ENCODE measurements at regions not wholly inside any gene's neighbourhood (a gene's known extent, or its start where the extent isn't known, plus 50 kb on each side); places are given as distances from the start of the nearest gene placed in this dataset.

- H3K4me1 ChIP-seq (ENCODE audit: control insufficient read depth in 1 of 2, insufficient read depth in 1 of 2, low read depth in 1 of 2, low read length in 1 of 2) = no peaks in the 10 kb centered on the region
- no peak for TF ChIP-seq CTCF (IDR thresholded peaks at IDR 0.05)
- no peaks in the 10 kb centered on the region for H3K9me3 ChIP-seq
- no peak overlapping the region for H3K27ac ChIP-seq
- no peak overlapping the region for H3K4me3 ChIP-seq (ENCODE audit: low read depth in 1 of 2, low read length in 1 of 2)
- no peaks in the 10 kb centered on the region for H3K27me3 ChIP-seq
- H3K36me3 ChIP-seq = no peaks in the 10 kb centered on the region
Measured at GRCh38 chr4:189073739-189074138, 866.9 kb upstream of the FRG1 start.

- Histone ChIP-seq H3K27me3 (no peaks in the 10 kb centered on the region), H3K9me3 (no peaks in the 10 kb centered on the region), H3K27ac (no peak overlapping the region), H3K4me3 (ENCODE audit: low read depth in 1 of 2, low read length in 1 of 2) (no peak overlapping the region), H3K36me3 (no peaks in the 10 kb centered on the region), H3K4me1 (ENCODE audit: control insufficient read depth in 1 of 2, insufficient read depth in 1 of 2, low read depth in 1 of 2, low read length in 1 of 2) (no peaks in the 10 kb centered on the region)
- no peak for TF ChIP-seq CTCF (IDR thresholded peaks at IDR 0.05)
Measured at GRCh38 chr4:189081826-189082225, 858.8 kb upstream of the FRG1 start.

- Histone ChIP-seq H3K27ac (no peak overlapping the region), H3K9me3 (no peaks in the 10 kb centered on the region), H3K4me3 (ENCODE audit: low read depth in 1 of 2, low read length in 1 of 2) (no peak overlapping the region), H3K4me1 (ENCODE audit: control insufficient read depth in 1 of 2, insufficient read depth in 1 of 2, low read depth in 1 of 2, low read length in 1 of 2) (no peaks in the 10 kb centered on the region), H3K27me3 (no peaks in the 10 kb centered on the region), H3K36me3 (no peaks in the 10 kb centered on the region)
- TF ChIP-seq CTCF (IDR thresholded peaks at IDR 0.05) = no peak
Measured at GRCh38 chr4:189083769-189084168, 856.9 kb upstream of the FRG1 start.

- H3K36me3 ChIP-seq = no peaks in the 10 kb centered on the region
- no peaks in the 10 kb centered on the region for H3K9me3 ChIP-seq
- no peaks in the 10 kb centered on the region for H3K4me1 ChIP-seq (ENCODE audit: control insufficient read depth in 1 of 2, insufficient read depth in 1 of 2, low read depth in 1 of 2, low read length in 1 of 2)
- TF ChIP-seq CTCF (IDR thresholded peaks at IDR 0.05) = no peak
- H3K4me3 ChIP-seq (ENCODE audit: low read depth in 1 of 2, low read length in 1 of 2) = no peak overlapping the region
- H3K27me3 ChIP-seq = no peaks in the 10 kb centered on the region
- no peak overlapping the region for H3K27ac ChIP-seq
Measured at GRCh38 chr4:189084671-189085070, 856.0 kb upstream of the FRG1 start.

- H3K4me3 ChIP-seq (ENCODE audit: low read depth in 1 of 2, low read length in 1 of 2) = no peak overlapping the region
- no peak overlapping the region for H3K27ac ChIP-seq
- no peaks in the 10 kb centered on the region for H3K9me3 ChIP-seq
- H3K36me3 ChIP-seq = no peaks in the 10 kb centered on the region
- TF ChIP-seq CTCF (IDR thresholded peaks at IDR 0.05) = no peak
- H3K27me3 ChIP-seq = no peaks in the 10 kb centered on the region
- H3K4me1 ChIP-seq (ENCODE audit: control insufficient read depth in 1 of 2, insufficient read depth in 1 of 2, low read depth in 1 of 2, low read length in 1 of 2) = no peaks in the 10 kb centered on the region
Measured at GRCh38 chr4:189087971-189088370, 852.7 kb upstream of the FRG1 start.

- no peak overlapping the region for H3K4me3 ChIP-seq (ENCODE audit: low read depth in 1 of 2, low read length in 1 of 2)
- H3K36me3 ChIP-seq = no peaks in the 10 kb centered on the region
- H3K9me3 ChIP-seq = no peaks in the 10 kb centered on the region
- no peak overlapping the region for H3K27ac ChIP-seq
- no peak for TF ChIP-seq CTCF (IDR thresholded peaks at IDR 0.05)
- H3K4me1 ChIP-seq (ENCODE audit: control insufficient read depth in 1 of 2, insufficient read depth in 1 of 2, low read depth in 1 of 2, low read length in 1 of 2) = no peaks in the 10 kb centered on the region
- no peaks in the 10 kb centered on the region for H3K27me3 ChIP-seq
Measured at GRCh38 chr4:189088780-189089179, 851.9 kb upstream of the FRG1 start.

All from neutrophil (primary cell).